Spleen (tissue), 7 donors: ENCODE measurements at regions not wholly inside any gene's neighbourhood (a gene's known extent, or its start where the extent isn't known, plus 50 kb on each side); places are given as distances from the start of the nearest gene placed in this dataset.

Experiments
- POLR2AphosphoS5 ChIP-seq, 3 donors: sonication (generic); formaldehyde crosslinking; IDR thresholded peaks; one replicate each; pipeline ENCODE4 v1.5.1; 2017; ENCODE audit warnings: antibody characterized with exemption in 3 of 3
- TF ChIP-seq, protein P1 (sequence below), 11 experiments: fragments of 200-600 bp in 7 of 11; fragments of 450-650 bp in 4 of 11; sonication (generic) in 4 of 11; IDR thresholded peaks in 8 of 11; conservative IDR thresholded peaks in 3 of 11; 1 replicate in 7 of 11; 2 replicates in 4 of 11; pipeline versions ENCODE4 v1.4.0 to v1.8.0; 2016 to 2021; ENCODE audit warnings: antibody characterized with exemption in 11 of 11, inconsistent platforms in 4 of 11, mild to moderate bottlenecking in 1 of 11
- donor health status: DM: no; HTN: no; CAD: no; lungs with moderate emphysema.
- donor health status: DM: no; HTN: no; CAD: no.
- donor health status: DM: no; HTN: no; CAD: no.

GRCh38 chrX:42102586-42103282 lies 179.4 kb upstream of the CASK start:
- TF ChIP-seq, protein P1, sequence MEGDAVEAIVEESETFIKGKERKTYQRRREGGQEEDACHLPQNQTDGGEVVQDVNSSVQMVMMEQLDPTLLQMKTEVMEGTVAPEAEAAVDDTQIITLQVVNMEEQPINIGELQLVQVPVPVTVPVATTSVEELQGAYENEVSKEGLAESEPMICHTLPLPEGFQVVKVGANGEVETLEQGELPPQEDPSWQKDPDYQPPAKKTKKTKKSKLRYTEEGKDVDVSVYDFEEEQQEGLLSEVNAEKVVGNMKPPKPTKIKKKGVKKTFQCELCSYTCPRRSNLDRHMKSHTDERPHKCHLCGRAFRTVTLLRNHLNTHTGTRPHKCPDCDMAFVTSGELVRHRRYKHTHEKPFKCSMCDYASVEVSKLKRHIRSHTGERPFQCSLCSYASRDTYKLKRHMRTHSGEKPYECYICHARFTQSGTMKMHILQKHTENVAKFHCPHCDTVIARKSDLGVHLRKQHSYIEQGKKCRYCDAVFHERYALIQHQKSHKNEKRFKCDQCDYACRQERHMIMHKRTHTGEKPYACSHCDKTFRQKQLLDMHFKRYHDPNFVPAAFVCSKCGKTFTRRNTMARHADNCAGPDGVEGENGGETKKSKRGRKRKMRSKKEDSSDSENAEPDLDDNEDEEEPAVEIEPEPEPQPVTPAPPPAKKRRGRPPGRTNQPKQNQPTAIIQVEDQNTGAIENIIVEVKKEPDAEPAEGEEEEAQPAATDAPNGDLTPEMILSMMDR (IDR thresholded peaks at IDR 0.05 in 8 of 11, conservative IDR thresholded peaks at IDR 0.05 in 3 of 11): no peak
- no peak for TF ChIP-seq POLR2AphosphoS5 (IDR thresholded peaks at IDR 0.05)
